ENCODE measurements at regions not wholly inside any gene's neighbourhood (a gene's known extent, or its start where the extent isn't known, plus 50 kb on each side); places are given as distances from the start of the nearest gene placed in this dataset.
"Not testable (repeated sequence)": the region's sequence is repeated elsewhere in the genome, so short reads cannot be mapped to it uniquely, and the experiment has no call there.

- not testable (repeated sequence) for H3K27me3 ChIP-seq; H3F3A ChIP-seq (ENCODE audit: low read depth); H3K9me3 ChIP-seq (ENCODE audit: low read depth); H3K36me3 ChIP-seq; H3K36me3 Mint-ChIP-seq; H3K4me1 Mint-ChIP-seq; DNase-seq (ENCODE audit: low spot score); H3K4me2 ChIP-seq; H4K20me1 ChIP-seq (ENCODE audit: low read depth); H3K27ac Mint-ChIP-seq; H3K9me3 Mint-ChIP-seq; H3K27me3 Mint-ChIP-seq (ENCODE audit: insufficient read depth, low read depth); H3K27ac ChIP-seq; H3K9ac ChIP-seq; H3K4me1 ChIP-seq; H2AFZ ChIP-seq (replicated peaks); H3K4me3 ChIP-seq; H3K4me3 Mint-ChIP-seq; H3K79me2 ChIP-seq (ENCODE audit: low read depth)
These were observed 196.8 kb downstream of the BANP start for GRCh38 chr16:88148078-88148477.

- not testable (repeated sequence) for H3K4me2 ChIP-seq; H3K4me3 ChIP-seq; H2AFZ ChIP-seq (replicated peaks); H3K9me3 Mint-ChIP-seq; H3K9me3 ChIP-seq (ENCODE audit: low read depth); DNase-seq (ENCODE audit: low spot score); H3K27ac ChIP-seq; H3K27me3 Mint-ChIP-seq (ENCODE audit: insufficient read depth, low read depth); H3K27me3 ChIP-seq; H4K20me1 ChIP-seq (ENCODE audit: low read depth); H3K36me3 Mint-ChIP-seq; H3K79me2 ChIP-seq (ENCODE audit: low read depth); H3K4me1 ChIP-seq; H3F3A ChIP-seq (ENCODE audit: low read depth); H3K36me3 ChIP-seq; H3K4me3 Mint-ChIP-seq; H3K9ac ChIP-seq; H3K4me1 Mint-ChIP-seq
- peak overlapping the region; percentile 85 for H3K27ac Mint-ChIP-seq
These were observed 197.4 kb downstream of the BANP start for GRCh38 chr16:88148682-88149081.

GRCh38 chr16:88149158-88149603 is 197.9 kb downstream of the BANP start:
- H3K4me2 ChIP-seq; H3K36me3 Mint-ChIP-seq; H3K36me3 ChIP-seq; H3K9me3 Mint-ChIP-seq; H3K27ac Mint-ChIP-seq; H3K27me3 ChIP-seq; H3K4me1 ChIP-seq; H2AFZ ChIP-seq (replicated peaks); H3K9me3 ChIP-seq (ENCODE audit: low read depth); H3K4me3 ChIP-seq; H3K4me3 Mint-ChIP-seq; H3K9ac ChIP-seq; H3K27ac ChIP-seq; H4K20me1 ChIP-seq (ENCODE audit: low read depth); H3F3A ChIP-seq (ENCODE audit: low read depth); H3K4me1 Mint-ChIP-seq; H3K27me3 Mint-ChIP-seq (ENCODE audit: insufficient read depth, low read depth); H3K79me2 ChIP-seq (ENCODE audit: low read depth); DNase-seq (ENCODE audit: low spot score): not testable (repeated sequence)

- H3K4me3 ChIP-seq = not testable (repeated sequence)
These were observed 198.4 kb downstream of the BANP start for GRCh38 chr16:88149663-88150062.

GRCh38 chr16:88150456-88151128 is 199.4 kb downstream of the BANP start:
- H3K27ac ChIP-seq; H3K4me1 Mint-ChIP-seq; H3K4me2 ChIP-seq; H4K20me1 ChIP-seq (ENCODE audit: low read depth); H3K36me3 ChIP-seq; H3F3A ChIP-seq (ENCODE audit: low read depth); H3K27me3 Mint-ChIP-seq (ENCODE audit: insufficient read depth, low read depth); H3K36me3 Mint-ChIP-seq; H3K9me3 Mint-ChIP-seq; H3K27ac Mint-ChIP-seq; H3K4me1 ChIP-seq; H3K9ac ChIP-seq; H2AFZ ChIP-seq (replicated peaks); DNase-seq (ENCODE audit: low spot score); H3K4me3 ChIP-seq; H3K79me2 ChIP-seq (ENCODE audit: low read depth); H3K4me3 Mint-ChIP-seq; H3K27me3 ChIP-seq; H3K9me3 ChIP-seq (ENCODE audit: low read depth): not testable (repeated sequence)

More at GRCh38 chr16:88149663-88150062, 198.4 kb downstream of the BANP start:
- not testable (repeated sequence) for H3F3A ChIP-seq (ENCODE audit: low read depth); H3K4me3 Mint-ChIP-seq; H3K4me1 ChIP-seq; H3K9me3 ChIP-seq (ENCODE audit: low read depth); H3K9ac ChIP-seq; H3K79me2 ChIP-seq (ENCODE audit: low read depth); H3K27me3 Mint-ChIP-seq (ENCODE audit: insufficient read depth, low read depth); H3K9me3 Mint-ChIP-seq; H3K27ac ChIP-seq; DNase-seq (ENCODE audit: low spot score); H2AFZ ChIP-seq (replicated peaks); H3K4me2 ChIP-seq; H3K27me3 ChIP-seq; H3K36me3 Mint-ChIP-seq; H3K27ac Mint-ChIP-seq; H3K4me1 Mint-ChIP-seq; H4K20me1 ChIP-seq (ENCODE audit: low read depth); H3K36me3 ChIP-seq

GRCh38 chr16:88151129-88151499 is 199.9 kb downstream of the BANP start:
- not testable (repeated sequence) for H3K36me3 Mint-ChIP-seq; H3F3A ChIP-seq (ENCODE audit: low read depth); H3K27me3 ChIP-seq; H3K4me3 Mint-ChIP-seq; H3K27ac Mint-ChIP-seq; H3K4me2 ChIP-seq; H3K27ac ChIP-seq; H2AFZ ChIP-seq (replicated peaks); H3K9ac ChIP-seq; H3K9me3 ChIP-seq (ENCODE audit: low read depth); H3K4me1 ChIP-seq; H3K27me3 Mint-ChIP-seq (ENCODE audit: insufficient read depth, low read depth); H3K9me3 Mint-ChIP-seq; H4K20me1 ChIP-seq (ENCODE audit: low read depth); H3K4me1 Mint-ChIP-seq; H3K4me3 ChIP-seq; DNase-seq (ENCODE audit: low spot score); H3K79me2 ChIP-seq (ENCODE audit: low read depth); H3K36me3 ChIP-seq

- not testable (repeated sequence) for H3K27ac ChIP-seq; H3K36me3 Mint-ChIP-seq; H3K4me3 Mint-ChIP-seq; H3K4me2 ChIP-seq; H3K4me1 Mint-ChIP-seq; H3K4me1 ChIP-seq; H4K20me1 ChIP-seq (ENCODE audit: low read depth); H3K9me3 Mint-ChIP-seq; H3K9ac ChIP-seq; H3K9me3 ChIP-seq (ENCODE audit: low read depth); H3F3A ChIP-seq (ENCODE audit: low read depth); H3K79me2 ChIP-seq (ENCODE audit: low read depth); H3K27me3 Mint-ChIP-seq (ENCODE audit: insufficient read depth, low read depth); DNase-seq (ENCODE audit: low spot score); H3K36me3 ChIP-seq; H3K27me3 ChIP-seq; H2AFZ ChIP-seq (replicated peaks); H3K4me3 ChIP-seq
- peak overlapping the region; percentile 63 for H3K27ac Mint-ChIP-seq
These were observed 200.9 kb downstream of the BANP start for GRCh38 chr16:88151859-88152843.

GRCh38 chr16:88152879-88153278 is 201.6 kb downstream of the BANP start:
- not testable (repeated sequence) for DNase-seq (ENCODE audit: low spot score); H3K4me3 Mint-ChIP-seq

More at GRCh38 chr16:88152879-88153278, 201.6 kb downstream of the BANP start:
- not testable (repeated sequence) for H3K36me3 ChIP-seq; H3K79me2 ChIP-seq (ENCODE audit: low read depth); H3K4me2 ChIP-seq; H3K4me1 Mint-ChIP-seq; H2AFZ ChIP-seq (replicated peaks); H3K27me3 Mint-ChIP-seq (ENCODE audit: insufficient read depth, low read depth); H3K36me3 Mint-ChIP-seq; H3K27ac Mint-ChIP-seq; H3K27me3 ChIP-seq; H4K20me1 ChIP-seq (ENCODE audit: low read depth); H3K4me3 ChIP-seq; H3K4me1 ChIP-seq; H3K27ac ChIP-seq; H3F3A ChIP-seq (ENCODE audit: low read depth); H3K9me3 Mint-ChIP-seq; H3K9me3 ChIP-seq (ENCODE audit: low read depth); H3K9ac ChIP-seq
